ENCODE measurements at regions not wholly inside any gene's neighbourhood (a gene's known extent, or its start where the extent isn't known, plus 50 kb on each side); places are given as distances from the start of the nearest gene placed in this dataset.

DNA sequence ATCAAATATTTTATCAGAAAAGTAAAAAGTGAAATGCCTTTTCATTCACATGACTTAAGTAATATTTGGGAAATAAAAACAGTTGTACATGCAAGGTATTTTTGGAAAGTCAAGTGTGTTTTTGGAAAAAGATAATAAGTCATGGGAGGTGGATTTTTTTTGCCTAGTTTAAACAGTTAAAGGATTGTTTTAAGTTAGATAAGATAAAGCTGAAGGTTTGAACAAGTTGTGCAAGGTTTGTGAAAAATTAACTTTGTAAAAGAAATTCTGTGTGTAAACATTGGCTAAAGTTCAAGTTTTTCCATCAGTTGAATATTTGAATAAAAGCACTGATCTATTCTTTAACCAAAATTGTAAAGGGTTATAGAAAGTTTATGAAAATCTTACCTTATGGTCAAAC lies 207.9 kb upstream of the RGPD4 start:
- Histone ChIP-seq H3K27ac (ENCODE audit: low read depth) (no peak overlapping the region), H3K4me1 (ENCODE audit: insufficient read depth) (no peaks in the 10 kb centered on the region), H3K4me3 (ENCODE audit: low read depth, low read length) (no peak overlapping the region), H3K36me3 (ENCODE audit: insufficient read depth) (no peaks in the 10 kb centered on the region)
- no peak for DNase-seq (ENCODE audit: extremely low spot score)

DNA sequence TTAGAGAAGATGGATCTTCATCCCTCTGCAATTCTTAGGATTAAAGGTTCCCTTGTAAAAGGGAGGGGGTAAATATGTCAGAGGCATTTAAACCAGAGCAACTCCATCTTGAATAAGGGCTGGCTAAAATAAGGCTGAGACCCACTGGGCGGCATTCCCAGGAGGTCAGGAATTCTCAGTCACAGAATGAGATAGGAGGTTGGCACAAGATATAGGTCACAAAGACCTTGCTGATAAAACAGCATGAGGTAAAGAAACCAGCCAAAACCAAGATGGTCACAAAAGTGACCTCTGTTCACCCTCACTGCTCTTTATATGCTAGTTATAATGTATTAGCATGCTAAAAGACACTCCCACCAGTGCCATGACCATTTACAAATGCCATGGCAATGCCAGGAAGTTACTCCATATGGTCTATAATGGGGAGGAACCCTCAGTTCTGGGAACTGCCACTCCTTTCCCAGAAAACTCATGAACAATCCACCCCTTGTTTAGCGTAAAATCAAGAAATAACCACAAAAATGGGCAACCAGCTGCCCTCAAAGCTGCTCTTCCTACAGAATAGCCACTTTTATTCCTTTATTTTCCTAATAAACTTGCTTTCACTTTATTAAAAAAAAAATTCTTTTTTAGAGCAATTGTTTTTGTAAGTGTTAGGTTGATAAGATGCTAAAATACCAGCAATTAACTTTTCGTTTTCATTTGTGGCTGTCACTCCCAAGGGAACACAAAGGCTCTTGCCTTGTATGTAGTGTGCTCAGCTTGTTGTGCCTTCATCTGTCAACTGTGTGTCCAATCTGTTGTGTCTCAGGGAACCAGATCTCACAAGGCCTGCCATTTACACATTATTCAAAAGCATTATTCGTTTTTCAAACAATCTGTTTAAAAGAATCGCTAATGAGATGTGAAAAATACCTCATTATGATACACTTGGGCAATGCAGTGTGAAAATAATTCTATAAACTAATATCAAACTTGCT lies 205.2 kb upstream of the RGPD4 start:
- 82% methylated on average over 5 of the region's 5 CpGs for WGBS
- H3K4me3 ChIP-seq (ENCODE audit: low read depth, low read length) = no peak overlapping the region
- no peaks in the 10 kb centered on the region for H3K4me1 ChIP-seq (ENCODE audit: insufficient read depth)
- no peaks in the 10 kb centered on the region for H3K36me3 ChIP-seq (ENCODE audit: insufficient read depth)
- DNase-seq (ENCODE audit: extremely low spot score) = no peak
- no peak overlapping the region for H3K27ac ChIP-seq (ENCODE audit: low read depth)

- Histone ChIP-seq H3K4me3 (ENCODE audit: low read depth, low read length) (no peak overlapping the region), H3K27ac (ENCODE audit: low read depth) (no peak overlapping the region), H3K36me3 (ENCODE audit: insufficient read depth) (no peaks in the 10 kb centered on the region), H3K4me1 (ENCODE audit: insufficient read depth) (no peaks in the 10 kb centered on the region)
- 76% methylated on average over 4 of the region's 4 CpGs for WGBS
- no peak for DNase-seq (ENCODE audit: extremely low spot score)
Measured at GRCh38 chr2:107622741-107623310, 203.9 kb upstream of the RGPD4 start.

- no peaks in the 10 kb centered on the region for H3K36me3 ChIP-seq (ENCODE audit: insufficient read depth)
- no peaks in the 10 kb centered on the region for H3K4me1 ChIP-seq (ENCODE audit: insufficient read depth)
- no peak for DNase-seq (ENCODE audit: extremely low spot score)
- H3K27ac ChIP-seq (ENCODE audit: low read depth) = no peak overlapping the region
- H3K4me3 ChIP-seq (ENCODE audit: low read depth, low read length) = no peak overlapping the region
Measured at GRCh38 chr2:107625982-107626381, 200.7 kb upstream of the RGPD4 start.

- Histone ChIP-seq H3K36me3 (ENCODE audit: insufficient read depth) (no peaks in the 10 kb centered on the region), H3K4me3 (ENCODE audit: low read depth, low read length) (no peak overlapping the region), H3K27ac (ENCODE audit: low read depth) (no peak overlapping the region), H3K4me1 (ENCODE audit: insufficient read depth) (no peaks in the 10 kb centered on the region)
- WGBS = 88% methylated on average over 1 of the region's 1 CpG
- DNase-seq (ENCODE audit: extremely low spot score) = no peak
Measured at GRCh38 chr2:107627164-107627563, 199.5 kb upstream of the RGPD4 start.

DNA sequence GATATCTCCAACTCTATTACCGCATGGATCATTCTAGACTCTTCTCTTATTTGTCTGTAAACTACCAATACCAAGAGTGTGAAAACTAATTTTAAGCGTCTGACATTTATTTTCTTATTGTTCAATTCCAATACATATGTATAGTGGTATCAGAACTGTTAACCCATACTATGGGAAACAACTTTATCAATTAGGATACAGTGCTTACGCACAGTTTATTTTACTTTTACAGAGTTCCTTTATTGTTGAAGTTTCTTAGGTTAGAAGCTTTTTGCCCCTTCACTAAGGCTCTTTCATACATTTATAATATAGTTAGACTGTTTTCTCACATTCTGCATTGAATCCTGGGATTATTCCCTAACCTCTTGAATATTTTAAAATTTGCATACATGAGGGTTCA lies 198.8 kb upstream of the RGPD4 start:
- H3K4me1 ChIP-seq (ENCODE audit: insufficient read depth) = no peaks in the 10 kb centered on the region
- DNase-seq (ENCODE audit: extremely low spot score) = no peak
- no peaks in the 10 kb centered on the region for H3K36me3 ChIP-seq (ENCODE audit: insufficient read depth)
- no peak overlapping the region for H3K27ac ChIP-seq (ENCODE audit: low read depth)
- WGBS = 95% methylated on average over 3 of the region's 3 CpGs
- H3K4me3 ChIP-seq (ENCODE audit: low read depth, low read length) = no peak overlapping the region

- WGBS = 37% methylated on average over 3 of the region's 3 CpGs
- no peak for DNase-seq (ENCODE audit: extremely low spot score)
- H3K4me1 ChIP-seq (ENCODE audit: insufficient read depth) = no peaks in the 10 kb centered on the region
Measured at GRCh38 chr2:107633580-107634147, 193.0 kb upstream of the RGPD4 start.

DNA sequence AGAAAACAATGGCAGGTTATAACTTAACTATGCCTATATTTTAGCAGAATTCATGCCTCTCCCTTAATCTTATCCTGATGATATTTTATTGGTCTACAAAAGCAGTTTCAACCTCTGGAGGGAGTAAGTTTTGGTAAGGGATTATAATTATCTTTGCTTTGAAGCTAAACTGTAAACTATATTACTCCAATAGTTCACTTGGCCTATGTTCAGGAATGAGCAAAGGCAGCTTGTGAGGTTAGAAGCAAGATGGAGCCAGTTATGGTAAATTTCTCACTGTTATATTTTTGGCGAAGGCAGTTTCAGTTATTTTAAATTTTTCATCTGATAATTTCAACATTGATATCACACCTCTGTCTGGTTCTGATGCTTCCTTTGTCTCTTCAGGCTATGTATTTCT lies 192.5 kb upstream of the RGPD4 start:
- Histone ChIP-seq H3K4me1 (ENCODE audit: insufficient read depth) (no peaks in the 10 kb centered on the region), H3K27ac (ENCODE audit: low read depth) (no peak overlapping the region), H3K4me3 (ENCODE audit: low read depth, low read length) (no peak overlapping the region), H3K36me3 (ENCODE audit: insufficient read depth) (no peaks in the 10 kb centered on the region)
- no peak for DNase-seq (ENCODE audit: extremely low spot score)
- WGBS = 35% methylated on average over 1 of the region's 1 CpG

More at GRCh38 chr2:107633580-107634147, 193.0 kb upstream of the RGPD4 start:
- no peak overlapping the region for H3K4me3 ChIP-seq (ENCODE audit: low read depth, low read length)
- H3K27ac ChIP-seq (ENCODE audit: low read depth) = no peak overlapping the region
- no peaks in the 10 kb centered on the region for H3K36me3 ChIP-seq (ENCODE audit: insufficient read depth)

DNA sequence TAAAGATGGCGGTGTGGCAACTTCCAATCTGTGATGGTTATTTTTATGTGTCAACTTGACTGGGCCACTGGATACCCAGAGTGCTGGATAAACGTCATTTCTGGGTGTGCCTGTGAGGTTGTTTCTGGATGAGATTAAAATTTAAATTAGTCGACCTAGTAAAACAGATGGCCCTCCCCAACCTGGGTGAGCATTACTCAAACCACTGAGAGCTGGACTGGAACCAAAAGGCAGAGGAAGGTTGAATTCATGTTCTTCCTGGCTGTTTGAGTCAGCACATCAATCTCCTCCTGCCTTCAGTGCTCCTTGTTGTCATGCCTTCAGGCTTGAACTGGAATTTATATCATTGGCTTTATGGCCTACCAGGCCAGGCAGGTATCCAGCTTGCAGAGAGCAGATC lies 190.8 kb upstream of the RGPD4 start:
- Histone ChIP-seq H3K4me1 (ENCODE audit: insufficient read depth) (no peaks in the 10 kb centered on the region), H3K4me3 (ENCODE audit: low read depth, low read length) (no peak overlapping the region), H3K27ac (ENCODE audit: low read depth) (no peak overlapping the region), H3K36me3 (ENCODE audit: insufficient read depth) (no peaks in the 10 kb centered on the region)
- WGBS = 79% methylated on average over 3 of the region's 3 CpGs
- no peak for DNase-seq (ENCODE audit: extremely low spot score)

DNA sequence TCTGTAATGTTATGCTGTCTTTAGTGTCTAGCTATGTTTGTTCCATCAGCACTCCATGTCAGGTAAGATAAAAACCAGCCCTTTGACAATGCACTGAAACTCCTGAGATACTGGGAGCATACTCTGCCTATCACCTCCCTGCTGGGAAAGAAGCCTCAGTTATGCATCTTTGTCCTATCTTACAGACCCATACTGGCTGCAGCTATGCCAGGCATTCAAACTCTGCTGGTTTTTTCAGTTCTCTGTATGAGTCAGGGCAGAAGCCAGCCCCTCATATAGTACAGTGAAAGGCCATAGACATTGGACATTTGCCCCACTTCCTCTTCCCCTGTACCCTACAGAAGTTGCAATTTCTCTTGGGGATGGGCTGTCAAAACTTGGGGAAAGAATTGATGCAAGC lies 181.1 kb upstream of the RGPD4 start:
- H3K4me1 ChIP-seq (ENCODE audit: insufficient read depth) = no peaks in the 10 kb centered on the region
- DNase-seq (ENCODE audit: extremely low spot score) = no peak
- H3K36me3 ChIP-seq (ENCODE audit: insufficient read depth) = no peaks in the 10 kb centered on the region
- H3K4me3 ChIP-seq (ENCODE audit: low read depth, low read length) = no peak overlapping the region
- H3K27ac ChIP-seq (ENCODE audit: low read depth) = no peak overlapping the region

DNA sequence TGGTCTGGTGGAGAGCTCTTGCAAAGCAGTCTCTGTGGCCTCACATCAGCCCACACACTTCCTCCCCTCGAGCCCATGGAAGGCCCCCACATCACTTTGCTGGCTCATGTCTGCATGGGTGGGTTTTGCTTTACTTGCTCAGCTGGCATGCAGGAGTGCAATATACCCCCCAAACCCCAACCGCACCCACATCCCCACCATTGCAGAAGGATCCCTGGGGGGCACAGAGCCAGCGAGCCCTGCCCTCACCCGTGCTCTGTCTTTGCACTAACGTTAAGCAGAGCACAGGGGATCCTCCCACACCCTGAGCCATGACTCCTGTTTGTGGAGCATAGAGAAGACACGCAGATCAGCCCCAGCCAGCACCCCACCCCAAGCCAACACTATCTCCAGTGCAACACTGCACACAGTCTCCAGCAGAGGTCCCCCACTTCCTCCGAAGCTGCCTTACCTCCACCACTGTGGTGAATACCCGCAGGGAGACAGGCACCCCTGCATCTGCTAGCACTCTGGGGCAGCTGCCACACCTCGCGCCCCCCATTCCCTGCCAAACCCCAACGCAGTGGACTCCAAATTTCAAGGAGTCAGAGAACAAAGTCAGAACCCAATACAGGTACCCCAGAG lies 177.8 kb upstream of the RGPD4 start:
- no peaks in the 10 kb centered on the region for H3K36me3 ChIP-seq (ENCODE audit: insufficient read depth)
- no peak overlapping the region for H3K27ac ChIP-seq (ENCODE audit: low read depth)
- no peaks in the 10 kb centered on the region for H3K4me1 ChIP-seq (ENCODE audit: insufficient read depth)
- DNase-seq (ENCODE audit: extremely low spot score) = no peak
- 86% methylated on average over 11 of the region's 11 CpGs for WGBS
- no peak overlapping the region for H3K4me3 ChIP-seq (ENCODE audit: low read depth, low read length)

- Histone ChIP-seq H3K36me3 (ENCODE audit: insufficient read depth) (no peaks in the 10 kb centered on the region), H3K4me1 (ENCODE audit: insufficient read depth) (no peaks in the 10 kb centered on the region), H3K4me3 (ENCODE audit: low read depth, low read length) (no peak overlapping the region), H3K27ac (ENCODE audit: low read depth) (no peak overlapping the region)
- WGBS = 63% methylated on average over 3 of the region's 3 CpGs
- DNase-seq (ENCODE audit: extremely low spot score) = no peak
Measured at GRCh38 chr2:107657049-107657448, 169.6 kb upstream of the RGPD4 start.

DNA sequence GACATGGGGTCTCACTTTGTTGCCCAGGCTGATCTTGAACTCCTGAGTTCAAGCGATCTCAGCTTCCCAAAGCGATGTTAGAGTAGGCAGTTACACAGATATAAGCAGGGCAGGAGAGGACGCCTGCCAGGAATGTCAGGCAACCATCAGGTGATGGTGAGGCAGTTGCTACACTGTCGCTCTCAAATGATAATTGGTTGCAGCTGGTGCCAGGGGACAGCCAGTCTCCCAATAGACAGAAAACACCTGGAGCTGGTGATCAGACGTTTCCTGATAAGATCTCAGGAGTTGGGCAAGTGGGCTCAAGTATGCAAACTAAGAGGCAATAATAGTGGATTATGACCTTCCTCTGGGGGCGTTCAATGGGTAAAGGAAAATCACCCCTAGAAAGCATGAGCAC lies 163.1 kb upstream of the RGPD4 start:
- Histone ChIP-seq H3K36me3 (ENCODE audit: insufficient read depth) (no peaks in the 10 kb centered on the region), H3K27ac (ENCODE audit: low read depth) (no peak overlapping the region), H3K4me1 (ENCODE audit: insufficient read depth) (no peaks in the 10 kb centered on the region), H3K4me3 (ENCODE audit: low read depth, low read length) (no peak overlapping the region)
- WGBS = 69% methylated on average over 6 of the region's 6 CpGs
- DNase-seq (ENCODE audit: extremely low spot score) = no peak

- no peak for DNase-seq (ENCODE audit: extremely low spot score)
- Histone ChIP-seq H3K36me3 (ENCODE audit: insufficient read depth) (no peaks in the 10 kb centered on the region), H3K4me3 (ENCODE audit: low read depth, low read length) (no peak overlapping the region), H3K27ac (ENCODE audit: low read depth) (no peak overlapping the region), H3K4me1 (ENCODE audit: insufficient read depth) (no peaks in the 10 kb centered on the region)
- 29% methylated on average over 4 of the region's 4 CpGs for WGBS
Measured at GRCh38 chr2:107669335-107669734, 157.4 kb upstream of the RGPD4 start.

Measured in urinary bladder (tissue), 3 donors.